ENCODE measurements at regions not wholly inside any gene's neighbourhood (a gene's known extent, or its start where the extent isn't known, plus 50 kb on each side); places are given as distances from the start of the nearest gene placed in this dataset.

- H3K9ac ChIP-seq (ENCODE audit: low read length in 3 of 3), result no peak overlapping the region
- no peak for FAIRE-seq
- H3K36me3 ChIP-seq (ENCODE audit: control insufficient read depth in 2 of 3, insufficient read depth in 3 of 3, low read length in 3 of 3), result no peaks in the 10 kb centered on the region
- no peaks in the 10 kb centered on the region for H3K4me1 ChIP-seq (ENCODE audit: control insufficient read depth in 2 of 3, insufficient read depth in 2 of 3, low read depth in 1 of 3, low read length in 3 of 3)
- no peaks in the 10 kb centered on the region for H3K9me3 ChIP-seq (ENCODE audit: control insufficient read depth in 2 of 3, insufficient read depth in 1 of 3, low read length in 3 of 3)
- no peaks in the 10 kb centered on the region for H3K27me3 ChIP-seq (ENCODE audit: control insufficient read depth, insufficient read depth, low read length)
- H3K4me3 ChIP-seq (ENCODE audit: low read length in 3 of 3), result no peak overlapping the region
- H3K27ac ChIP-seq (ENCODE audit: low read depth in 2 of 2, low read length in 2 of 2), result no peak overlapping the region
- no peak for TF ChIP-seq CTCF (IDR thresholded peaks at IDR 0.05; ENCODE audit: borderline replicate concordance, extremely low read depth, insufficient read depth)
- intact Hi-C loops (cut with DNase I), result no loop called here
- DNase-seq, result no peak
Measured at GRCh38 chrX:8403988-8404387, 60.6 kb upstream of the VCX3B start.

GRCh38 chrX:8404471-8404870 lies 60.2 kb upstream of the VCX3B start:
- Histone ChIP-seq H3K4me1 (ENCODE audit: control insufficient read depth in 2 of 3, insufficient read depth in 2 of 3, low read depth in 1 of 3, low read length in 3 of 3) (no peaks in the 10 kb centered on the region), H3K9me3 (ENCODE audit: control insufficient read depth in 2 of 3, insufficient read depth in 1 of 3, low read length in 3 of 3) (no peaks in the 10 kb centered on the region), H3K27ac (ENCODE audit: low read depth in 2 of 2, low read length in 2 of 2) (no peak overlapping the region), H3K36me3 (ENCODE audit: control insufficient read depth in 2 of 3, insufficient read depth in 3 of 3, low read length in 3 of 3) (no peaks in the 10 kb centered on the region), H3K4me3 (ENCODE audit: low read length in 3 of 3) (no peak overlapping the region), H3K9ac (ENCODE audit: low read length in 3 of 3) (no peak overlapping the region), H3K27me3 (ENCODE audit: control insufficient read depth, insufficient read depth, low read length) (no peaks in the 10 kb centered on the region)
- TF ChIP-seq CTCF (IDR thresholded peaks at IDR 0.05; ENCODE audit: borderline replicate concordance, extremely low read depth, insufficient read depth), result no peak
- intact Hi-C loops (cut with DNase I), result no loop called here
- FAIRE-seq (no peak), DNase-seq (no peak)

- H3K9ac ChIP-seq (ENCODE audit: low read length in 3 of 3), result no peak overlapping the region
- DNase-seq (no peak), FAIRE-seq (no peak)
- intact Hi-C loops (cut with DNase I), result no loop called here
- H3K36me3 ChIP-seq (ENCODE audit: control insufficient read depth in 2 of 3, insufficient read depth in 3 of 3, low read length in 3 of 3), result no peaks in the 10 kb centered on the region
- no peak for TF ChIP-seq CTCF (IDR thresholded peaks at IDR 0.05; ENCODE audit: borderline replicate concordance, extremely low read depth, insufficient read depth)
- H3K9me3 ChIP-seq (ENCODE audit: control insufficient read depth in 2 of 3, insufficient read depth in 1 of 3, low read length in 3 of 3), result no peaks in the 10 kb centered on the region
- no peak overlapping the region for H3K4me3 ChIP-seq (ENCODE audit: low read length in 3 of 3)
- no peak overlapping the region for H3K27ac ChIP-seq (ENCODE audit: low read depth in 2 of 2, low read length in 2 of 2)
- no peaks in the 10 kb centered on the region for H3K27me3 ChIP-seq (ENCODE audit: control insufficient read depth, insufficient read depth, low read length)
- no peaks in the 10 kb centered on the region for H3K4me1 ChIP-seq (ENCODE audit: control insufficient read depth in 2 of 3, insufficient read depth in 2 of 3, low read depth in 1 of 3, low read length in 3 of 3)
Measured at GRCh38 chrX:8404926-8405325, 59.7 kb upstream of the VCX3B start.

GRCh38 chrX:8405631-8406030 lies 59.0 kb upstream of the VCX3B start:
- no peak for TF ChIP-seq CTCF (IDR thresholded peaks at IDR 0.05; ENCODE audit: borderline replicate concordance, extremely low read depth, insufficient read depth)

More at GRCh38 chrX:8405631-8406030, 59.0 kb upstream of the VCX3B start:
- H3K9me3 ChIP-seq (ENCODE audit: control insufficient read depth in 2 of 3, insufficient read depth in 1 of 3, low read length in 3 of 3), result no peaks in the 10 kb centered on the region
- no peaks in the 10 kb centered on the region for H3K27me3 ChIP-seq (ENCODE audit: control insufficient read depth, insufficient read depth, low read length)
- intact Hi-C loops (cut with DNase I), result no loop called here
- no peaks in the 10 kb centered on the region for H3K4me1 ChIP-seq (ENCODE audit: control insufficient read depth in 2 of 3, insufficient read depth in 2 of 3, low read depth in 1 of 3, low read length in 3 of 3)
- no peak for DNase-seq
- no peak overlapping the region for H3K4me3 ChIP-seq (ENCODE audit: low read length in 3 of 3)
- no peak overlapping the region for H3K9ac ChIP-seq (ENCODE audit: low read length in 3 of 3)
- no peak for FAIRE-seq
- no peak overlapping the region for H3K27ac ChIP-seq (ENCODE audit: low read depth in 2 of 2, low read length in 2 of 2)
- H3K36me3 ChIP-seq (ENCODE audit: control insufficient read depth in 2 of 3, insufficient read depth in 3 of 3, low read length in 3 of 3), result no peaks in the 10 kb centered on the region
